Lower leg skin (tissue), 3 donors: ENCODE measurements at regions not wholly inside any gene's neighbourhood (a gene's known extent, or its start where the extent isn't known, plus 50 kb on each side); places are given as distances from the start of the nearest gene placed in this dataset.

Source experiments
- CTCF ChIP-seq, 3 donors: fragments of 450-650 bp; IDR thresholded peaks; one replicate each; pipeline ENCODE4 v1.5.1; 2016; ENCODE audit warnings: antibody characterized with exemption in 3 of 3, mild to moderate bottlenecking in 3 of 3, moderate library complexity in 2 of 3
- POLR2A ChIP-seq, 2 donors: fragments of 450-650 bp; IDR thresholded peaks; one replicate each; pipeline ENCODE4 v1.6.1; 2016 to 2017; ENCODE audit warnings: antibody characterized with exemption in 2 of 2, mild to moderate bottlenecking in 1 of 2, moderate library complexity in 1 of 2

- TF ChIP-seq CTCF (IDR thresholded peaks at IDR 0.05) (no peak), POLR2A (IDR thresholded peaks at IDR 0.05) (no peak)
Observed at GRCh38 chr6:87946669-87947068, 101.0 kb upstream of the SPACA1 start.
